GM12875 (cell line): ENCODE measurements at regions not wholly inside any gene's neighbourhood (a gene's known extent, or its start where the extent isn't known, plus 50 kb on each side); places are given as distances from the start of the nearest gene placed in this dataset.

Experiments
- H3K4me3 ChIP-seq: one replicate; pipeline ENCODE4 v1.5.1; 2011; ENCODE audit warnings: low read depth, low read length, control low read depth
- TF ChIP-seq, protein P1 (sequence below): IDR thresholded peaks from 2 replicates; pipeline ENCODE4 v1.5.1; 2011; ENCODE audit warnings: low read depth, mild to moderate bottlenecking, control low read depth, inconsistent platforms, low read length, moderate library complexity, borderline replicate concordance; ENCODE audit not compliant: insufficient read depth

DNA sequence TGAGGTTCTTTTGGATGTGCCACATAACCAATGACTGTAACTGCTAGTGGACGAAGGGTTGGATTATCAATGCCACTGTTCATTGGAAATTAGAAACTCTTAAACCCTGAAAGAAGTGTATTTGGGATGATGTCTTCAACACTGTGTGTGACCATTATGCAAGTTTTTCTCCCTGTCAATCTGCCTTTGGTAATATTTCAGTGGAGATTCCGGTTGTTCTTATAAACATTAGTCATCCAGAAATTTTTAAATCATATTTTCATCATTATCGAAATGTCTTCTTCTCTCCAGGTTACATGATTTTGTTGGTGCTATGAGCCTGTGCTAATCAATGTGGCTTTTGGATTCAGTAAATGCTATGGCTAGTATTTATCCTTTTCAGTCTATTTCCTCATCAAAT, 61.7 kb upstream of the KLF6 start:
- H3K4me3 ChIP-seq = no peak overlapping the region
- TF ChIP-seq, protein P1, sequence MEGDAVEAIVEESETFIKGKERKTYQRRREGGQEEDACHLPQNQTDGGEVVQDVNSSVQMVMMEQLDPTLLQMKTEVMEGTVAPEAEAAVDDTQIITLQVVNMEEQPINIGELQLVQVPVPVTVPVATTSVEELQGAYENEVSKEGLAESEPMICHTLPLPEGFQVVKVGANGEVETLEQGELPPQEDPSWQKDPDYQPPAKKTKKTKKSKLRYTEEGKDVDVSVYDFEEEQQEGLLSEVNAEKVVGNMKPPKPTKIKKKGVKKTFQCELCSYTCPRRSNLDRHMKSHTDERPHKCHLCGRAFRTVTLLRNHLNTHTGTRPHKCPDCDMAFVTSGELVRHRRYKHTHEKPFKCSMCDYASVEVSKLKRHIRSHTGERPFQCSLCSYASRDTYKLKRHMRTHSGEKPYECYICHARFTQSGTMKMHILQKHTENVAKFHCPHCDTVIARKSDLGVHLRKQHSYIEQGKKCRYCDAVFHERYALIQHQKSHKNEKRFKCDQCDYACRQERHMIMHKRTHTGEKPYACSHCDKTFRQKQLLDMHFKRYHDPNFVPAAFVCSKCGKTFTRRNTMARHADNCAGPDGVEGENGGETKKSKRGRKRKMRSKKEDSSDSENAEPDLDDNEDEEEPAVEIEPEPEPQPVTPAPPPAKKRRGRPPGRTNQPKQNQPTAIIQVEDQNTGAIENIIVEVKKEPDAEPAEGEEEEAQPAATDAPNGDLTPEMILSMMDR = no peak

GRCh38 chr10:3844491-3845025, 59.5 kb upstream of the KLF6 start:
- no peak overlapping the region for H3K4me3 ChIP-seq
- TF ChIP-seq, protein P1 = no peak

DNA sequence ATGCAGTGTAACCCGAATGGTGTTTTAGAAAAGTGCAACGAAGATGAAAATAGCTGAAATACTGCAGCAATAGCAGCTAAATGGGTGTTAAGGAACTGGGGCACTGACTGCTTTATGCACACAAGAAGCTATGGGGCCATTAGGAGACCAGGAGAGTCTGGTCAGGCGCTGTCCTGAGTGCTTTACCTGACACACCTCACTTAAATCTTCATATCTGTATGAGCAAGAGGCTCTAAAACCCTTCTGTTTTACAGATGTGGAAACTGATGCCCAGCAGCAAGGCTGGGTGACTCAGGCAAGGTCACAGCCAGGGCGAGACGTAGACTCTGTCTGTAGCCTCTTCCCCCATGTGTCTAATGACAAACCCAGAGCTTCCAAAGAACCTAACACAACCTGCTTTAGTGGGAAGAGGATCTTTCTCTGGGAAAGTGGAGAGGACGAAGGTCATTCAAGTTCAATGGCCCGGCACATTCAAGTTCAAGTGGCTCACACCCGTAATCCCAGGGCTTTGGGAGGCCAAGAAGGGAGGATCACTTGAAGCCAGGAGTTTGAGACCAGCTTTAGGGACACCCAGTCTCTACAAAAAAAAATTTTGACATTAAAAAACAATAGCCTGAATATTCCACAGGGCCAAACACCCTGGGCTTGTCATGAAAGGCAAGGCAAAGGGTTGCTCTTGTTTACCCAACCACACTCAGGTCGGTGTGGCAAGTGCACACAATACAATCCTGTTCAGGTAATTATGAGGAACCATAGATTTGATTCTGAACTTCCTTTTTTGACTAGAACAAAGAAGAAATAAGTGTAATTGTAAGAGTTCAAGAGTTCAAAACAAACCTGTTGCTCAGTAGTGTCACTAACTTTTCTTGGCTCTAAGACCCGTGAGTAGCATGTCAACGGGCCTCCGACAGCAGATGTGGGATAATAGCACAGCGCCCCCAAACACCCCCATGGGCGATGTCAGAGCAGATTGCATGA, 53.7 kb upstream of the KLF6 start:
- TF ChIP-seq, protein P1 = no peak
- H3K4me3 ChIP-seq = no peak overlapping the region

DNA sequence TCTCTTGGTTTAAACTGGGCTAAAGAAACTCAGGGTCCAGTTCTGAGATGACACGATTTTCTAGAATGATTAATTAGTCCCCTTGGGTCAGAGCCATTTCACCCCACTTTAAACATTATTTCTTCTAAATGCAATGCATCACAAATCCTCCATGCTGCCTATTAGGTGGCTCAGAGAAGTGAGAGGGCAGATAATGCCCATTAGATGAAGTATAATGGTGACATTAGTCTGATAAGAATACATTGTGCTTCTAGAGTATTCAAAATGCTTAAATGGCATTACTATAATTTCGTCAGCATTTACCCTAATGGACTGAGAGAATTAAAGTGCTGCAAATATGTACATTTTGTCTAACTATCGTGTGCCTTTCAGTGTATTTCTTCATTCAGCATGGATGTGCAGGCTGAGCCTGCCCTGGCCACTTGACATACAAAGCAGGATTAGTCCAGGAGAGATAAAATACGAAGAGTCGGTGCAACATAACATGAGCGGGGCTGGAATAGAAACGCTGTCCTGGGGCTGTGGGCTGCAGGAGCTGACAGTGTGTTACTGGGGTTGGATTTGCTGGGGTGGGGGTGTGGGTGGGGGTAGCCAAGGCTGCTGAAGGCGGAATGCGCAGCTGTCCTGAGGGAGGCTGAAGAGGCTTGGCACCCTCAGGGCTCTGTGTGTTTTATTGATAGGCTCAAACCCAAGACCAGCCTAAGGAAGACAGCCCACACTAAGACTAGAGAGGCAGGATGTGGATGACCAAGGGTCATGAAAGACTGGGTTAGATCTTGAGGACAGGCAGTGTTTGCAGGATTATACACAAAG, 52.8 kb upstream of the KLF6 start:
- TF ChIP-seq, protein P1 = no peak
- H3K4me3 ChIP-seq = no peak overlapping the region

DNA sequence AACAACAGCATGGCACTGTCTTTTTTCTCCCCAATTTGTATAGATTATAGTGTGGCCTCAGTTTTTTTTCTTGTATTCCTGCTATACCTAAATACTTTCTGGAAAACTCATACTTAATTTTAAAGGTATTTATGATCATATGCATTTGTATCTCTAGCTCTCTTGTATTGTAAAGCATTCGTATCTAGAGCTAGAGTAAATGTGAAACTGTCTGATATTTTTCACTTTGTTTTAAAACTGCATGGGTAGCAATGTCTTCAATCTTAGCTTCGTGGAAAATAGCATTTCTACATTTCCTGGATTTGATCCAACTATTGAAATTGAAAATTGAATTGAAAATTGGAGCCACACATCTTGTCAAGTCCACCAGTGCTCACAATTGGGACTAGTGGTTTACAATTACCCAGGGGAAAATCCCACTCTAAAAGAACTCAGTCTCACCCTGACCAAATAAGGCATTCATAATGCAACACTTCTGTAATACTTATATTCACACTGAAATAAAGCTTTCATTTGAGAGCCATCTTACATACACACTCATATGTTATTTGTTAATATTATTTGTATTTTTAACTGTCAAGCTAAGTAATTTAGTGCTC, 51.3 kb upstream of the KLF6 start:
- H3K4me3 ChIP-seq = no peak overlapping the region
- TF ChIP-seq, protein P1 = no peak

DNA sequence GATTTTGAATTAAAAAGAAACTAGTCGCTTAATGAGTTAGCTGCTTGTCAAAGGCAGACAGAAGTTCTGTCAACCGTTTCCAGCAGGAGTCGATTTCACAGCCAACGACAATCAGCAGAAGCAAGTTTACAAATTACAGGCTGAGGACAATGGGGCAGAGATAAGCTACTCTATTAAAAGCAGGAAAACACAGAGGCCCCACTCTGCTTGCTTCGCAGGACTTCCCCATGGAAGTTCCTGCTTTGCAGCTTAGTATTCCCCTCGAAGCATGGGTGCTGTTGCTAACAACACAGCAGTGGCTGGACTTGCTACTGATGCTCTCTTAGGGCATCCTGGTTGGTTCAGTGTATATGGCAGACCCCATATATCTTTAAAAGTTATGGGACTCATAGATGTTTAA, 50.8 kb upstream of the KLF6 start:
- TF ChIP-seq, protein P1 = no peak
- no peak overlapping the region for H3K4me3 ChIP-seq
